C4-2B (cell line): ENCODE measurements at regions not wholly inside any gene's neighbourhood (a gene's known extent, or its start where the extent isn't known, plus 50 kb on each side); places are given as distances from the start of the nearest gene placed in this dataset.

Source experiments
- H3K27ac ChIP-seq: fragments of 450-650 bp; 2 replicates; pipeline ENCODE4 v1.5.1; 2017
- ZFX ChIP-seq: fragments of 450-650 bp; IDR thresholded peaks from 2 replicates; pipeline ENCODE4 v1.6.1; 2017
- TF ChIP-seq, protein P1 (sequence below): fragments of 450-650 bp; conservative IDR thresholded peaks from 2 replicates; pipeline ENCODE4 v1.5.1; 2017; ENCODE audit warnings: mild to moderate bottlenecking

DNA sequence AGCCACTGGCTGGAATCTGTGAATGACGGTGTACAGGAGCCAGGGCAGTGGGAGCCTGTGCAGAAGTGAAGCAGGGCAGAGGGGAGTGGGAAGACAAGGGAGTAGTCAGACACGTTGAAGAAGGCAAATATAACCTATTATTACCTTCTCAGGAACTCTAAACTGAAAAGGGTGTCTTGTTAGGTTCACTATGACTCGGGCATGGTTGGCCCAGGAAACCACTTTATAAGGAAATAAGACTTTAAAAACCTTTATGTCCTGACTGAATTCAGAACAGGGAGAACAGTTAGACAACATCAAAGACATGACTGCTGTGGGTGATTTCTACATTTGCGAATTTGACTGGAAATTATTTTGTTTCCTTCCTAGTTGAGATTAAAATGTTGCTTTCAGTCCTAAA lies 107.5 kb downstream of the ACER2 start:
- H3K27ac ChIP-seq: no peak overlapping the region
- TF ChIP-seq, protein P1, sequence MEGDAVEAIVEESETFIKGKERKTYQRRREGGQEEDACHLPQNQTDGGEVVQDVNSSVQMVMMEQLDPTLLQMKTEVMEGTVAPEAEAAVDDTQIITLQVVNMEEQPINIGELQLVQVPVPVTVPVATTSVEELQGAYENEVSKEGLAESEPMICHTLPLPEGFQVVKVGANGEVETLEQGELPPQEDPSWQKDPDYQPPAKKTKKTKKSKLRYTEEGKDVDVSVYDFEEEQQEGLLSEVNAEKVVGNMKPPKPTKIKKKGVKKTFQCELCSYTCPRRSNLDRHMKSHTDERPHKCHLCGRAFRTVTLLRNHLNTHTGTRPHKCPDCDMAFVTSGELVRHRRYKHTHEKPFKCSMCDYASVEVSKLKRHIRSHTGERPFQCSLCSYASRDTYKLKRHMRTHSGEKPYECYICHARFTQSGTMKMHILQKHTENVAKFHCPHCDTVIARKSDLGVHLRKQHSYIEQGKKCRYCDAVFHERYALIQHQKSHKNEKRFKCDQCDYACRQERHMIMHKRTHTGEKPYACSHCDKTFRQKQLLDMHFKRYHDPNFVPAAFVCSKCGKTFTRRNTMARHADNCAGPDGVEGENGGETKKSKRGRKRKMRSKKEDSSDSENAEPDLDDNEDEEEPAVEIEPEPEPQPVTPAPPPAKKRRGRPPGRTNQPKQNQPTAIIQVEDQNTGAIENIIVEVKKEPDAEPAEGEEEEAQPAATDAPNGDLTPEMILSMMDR: no peak
- TF ChIP-seq ZFX: no peak

DNA sequence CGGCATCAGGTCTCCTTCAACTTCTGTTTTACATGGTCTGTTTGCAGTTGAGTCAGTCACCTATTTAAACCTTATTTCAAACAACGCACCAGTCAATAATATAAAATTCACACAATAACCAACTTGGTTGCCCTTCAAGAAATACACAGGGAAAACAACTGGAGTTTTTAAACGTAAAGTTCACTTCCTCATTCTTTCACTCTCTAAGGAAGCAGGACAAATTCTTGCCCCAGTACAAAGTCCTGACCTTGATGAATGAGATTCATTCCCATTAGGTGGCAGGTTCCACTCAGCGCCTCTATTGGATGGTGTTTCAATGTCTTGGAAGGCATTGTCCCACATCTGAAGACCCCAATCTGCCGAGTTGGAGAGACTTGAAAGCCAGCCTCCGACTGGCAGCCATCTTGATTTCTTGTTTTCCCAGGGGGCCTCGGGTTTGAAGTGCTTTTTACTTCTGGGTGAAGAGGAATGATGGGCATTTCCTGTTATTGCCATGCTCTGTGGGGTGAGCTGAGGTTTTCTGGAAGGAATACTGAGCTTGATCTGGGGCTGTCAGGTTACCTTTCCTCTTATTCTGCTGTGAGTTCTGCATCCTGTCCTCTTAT lies 105.0 kb downstream of the ACER2 start:
- TF ChIP-seq, protein P1: no peak
- TF ChIP-seq ZFX: no peak
- no peak overlapping the region for H3K27ac ChIP-seq

DNA sequence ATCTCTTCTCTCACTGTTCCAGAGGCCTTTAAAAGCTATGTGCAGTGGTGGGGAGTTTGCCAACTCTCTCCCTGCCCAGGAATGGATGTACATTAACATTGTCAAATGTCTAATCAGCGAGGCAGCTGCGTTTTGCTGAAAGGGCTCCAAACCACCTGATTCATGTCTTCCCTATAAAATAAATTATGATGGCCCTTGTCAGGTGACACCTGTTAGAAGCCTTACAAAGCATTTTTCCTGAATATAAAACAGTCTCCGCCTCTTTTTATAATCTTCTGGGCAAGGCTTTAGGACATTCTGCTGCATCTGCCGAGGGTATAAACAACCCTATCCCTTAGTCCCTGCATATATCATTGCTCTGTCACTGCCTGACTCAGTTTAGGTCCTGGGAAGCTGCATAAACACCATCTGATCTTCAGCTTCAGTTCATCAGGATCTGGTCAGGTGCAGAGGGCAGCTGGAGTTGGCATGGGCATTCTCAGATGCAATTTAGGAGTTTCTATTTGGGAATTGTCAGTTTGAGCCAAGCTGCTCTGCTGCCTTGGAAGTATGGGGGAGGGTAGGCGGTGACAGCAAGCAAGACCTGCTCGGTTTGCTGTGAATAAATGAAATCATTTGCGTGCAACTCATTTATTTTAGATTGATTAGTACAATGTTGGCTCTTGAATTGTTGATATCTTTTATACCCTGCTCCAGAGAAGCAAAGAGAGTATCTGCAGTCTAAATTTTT lies 103.5 kb downstream of the ACER2 start:
- no peak overlapping the region for H3K27ac ChIP-seq
- TF ChIP-seq, protein P1: no peak
- no peak for TF ChIP-seq ZFX

DNA sequence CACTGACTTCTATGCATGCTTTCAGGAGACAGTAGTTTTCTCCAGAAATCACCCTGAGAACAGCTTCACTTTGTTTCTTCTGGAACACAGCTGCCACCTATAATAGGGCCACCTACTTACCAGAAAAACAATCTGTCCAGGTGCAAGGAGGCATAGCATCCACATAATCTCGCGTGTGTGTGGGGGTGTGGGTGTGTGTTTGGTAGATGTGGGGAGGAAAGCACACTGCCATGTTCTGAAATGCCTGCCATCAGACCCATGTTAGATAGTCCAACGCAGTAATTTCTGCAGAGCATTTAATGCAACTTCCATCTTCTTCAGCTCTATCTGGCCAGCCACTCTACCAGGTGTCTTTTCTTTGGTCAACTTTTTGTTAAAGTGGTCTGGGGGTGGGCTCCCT lies 102.9 kb downstream of the ACER2 start:
- TF ChIP-seq, protein P1: no peak
- no peak for TF ChIP-seq ZFX
- H3K27ac ChIP-seq: no peak overlapping the region

DNA sequence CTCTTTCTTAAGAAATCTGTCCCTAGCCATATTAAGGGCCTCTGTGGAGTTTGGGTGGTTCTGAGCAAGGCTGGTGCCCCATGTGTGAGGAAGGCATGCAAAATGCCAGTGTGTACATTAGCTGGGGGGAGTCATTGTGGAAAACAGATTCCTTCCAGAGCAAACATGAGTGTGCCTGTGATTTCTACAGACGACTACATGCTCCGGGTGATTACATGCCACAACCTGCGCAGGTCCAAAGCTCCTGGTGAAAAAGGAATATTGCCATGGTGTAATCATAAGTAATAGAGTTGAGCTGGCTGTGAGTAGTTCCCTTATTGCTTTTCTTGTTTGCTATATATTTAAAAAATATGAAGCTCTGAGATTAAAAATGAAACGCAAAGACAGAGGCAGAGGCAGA lies 102.1 kb downstream of the ACER2 start:
- TF ChIP-seq, protein P1: no peak
- TF ChIP-seq ZFX: no peak
- no peak overlapping the region for H3K27ac ChIP-seq
